GM12878 (cell line): ENCODE measurements at regions not wholly inside any gene's neighbourhood (a gene's known extent, or its start where the extent isn't known, plus 50 kb on each side); places are given as distances from the start of the nearest gene placed in this dataset.

ENCODE experiments used
- ATAC-seq: fragments of 200-7000 bp; cut with Tn5 transposase; 3 replicates; pipeline ENCODE4 v1.9.1; 2020; ENCODE audit warnings: mild to moderate bottlenecking, moderate library complexity
- BruUV-seq: library from RNA; stranded (reverse); fragments of 400-500 nt; replicated peaks from 2 replicates; lab custom pipeline; 2021; lab: Mats Ljungman, UMichigan
- CTCF ChIA-PET: fragments of 300-600 bp; sonication (Branson Sonifier 250); formaldehyde crosslinking; extraction: SDS; loops from one replicate; lab custom pipeline; 2021; ENCODE audit warnings: inconsistent platforms; lab: Yijun Ruan, JAX
- POLR2A ChIA-PET: fragments of 350-600 bp; formaldehyde crosslinking; extraction: SDS; loops from one replicate; lab custom pipeline; 2021; ENCODE audit warnings: inconsistent platforms; lab: Charles Lee
- RAD21 ChIA-PET: fragments of 300-600 bp; sonication (Branson Sonifier 250); formaldehyde crosslinking; loops from one replicate; lab custom pipeline; 2023; ENCODE audit warnings: antibody characterized with exemption; ENCODE audit not compliant: unreplicated experiment; lab: Charles Lee
- SMC1A ChIA-PET: fragments of 300-600 bp; sonication (Branson Sonifier 250); formaldehyde crosslinking; loops from one replicate; lab custom pipeline; 2023; ENCODE audit not compliant: unreplicated experiment, uncharacterized antibody; lab: Charles Lee
- DNase-seq: peaks from one replicate; pipeline ENCODE4 v3.0.0-alpha.2; 2011; ENCODE audit warnings: low read depth, low spot score
- FAIRE-seq: peaks from 3 replicates; lab custom pipeline; 2011; peaks lifted over from hg19 to GRCh38; lab: Jason Lieb, UNC
- H2AFZ ChIP-seq: 2 replicates; pipeline ENCODE4 v1.6.0; 2011; ENCODE audit warnings: low read depth, low read length, control low read depth; ENCODE audit not compliant: control insufficient read depth
- H3K27ac ChIP-seq: 2 replicates; pipeline ENCODE4 v1.5.1; 2011; ENCODE audit warnings: control low read depth; ENCODE audit not compliant: control insufficient read depth, insufficient read depth
- H3K27me3 ChIP-seq, 2 experiments: replicated peaks in 1 of 2; 2 replicates each; pipeline versions ENCODE4 v1.6.0 to v1.6.1; 2011; ENCODE audit warnings: low read length in 1 of 2; ENCODE audit not compliant: control insufficient read depth in 2 of 2, insufficient read depth in 2 of 2
- H3K36me3 ChIP-seq, 2 experiments: 2 replicates each; pipeline ENCODE4 v1.5.1; 2011; ENCODE audit warnings: low read length in 1 of 2; ENCODE audit not compliant: control insufficient read depth in 2 of 2, insufficient read depth in 2 of 2
- H3K4me1 ChIP-seq: 2 replicates; pipeline ENCODE4 v1.6.1; 2011; ENCODE audit warnings: mild to moderate bottlenecking, low read length, moderate library complexity, mixed read lengths; ENCODE audit not compliant: control insufficient read depth, insufficient read depth
- H3K4me2 ChIP-seq: 2 replicates; pipeline ENCODE4 v1.6.0; 2011; ENCODE audit warnings: control low read depth; ENCODE audit not compliant: control insufficient read depth, insufficient read depth
- H3K4me3 ChIP-seq: fragments of 200-600 bp; sonication (generic); 2 replicates; pipeline ENCODE4 v1.5.1; 2016
- H3K79me2 ChIP-seq: 2 replicates; pipeline ENCODE4 v1.6.0; 2011; ENCODE audit warnings: low read length; ENCODE audit not compliant: control insufficient read depth, insufficient read depth
- H3K9ac ChIP-seq: 2 replicates; pipeline ENCODE4 v1.8.0; 2011; ENCODE audit warnings: low read length, control low read depth, mixed read lengths; ENCODE audit not compliant: control insufficient read depth, insufficient read depth
- H3K9me3 ChIP-seq: replicated peaks from 3 replicates; pipeline ENCODE4 v1.5.1; 2011; ENCODE audit warnings: mild to moderate bottlenecking, low read length; ENCODE audit not compliant: control insufficient read depth, insufficient read depth
- H4K20me1 ChIP-seq: 2 replicates; pipeline ENCODE4 v1.6.0; 2011; ENCODE audit not compliant: control insufficient read depth, insufficient read depth
- BCL11A ChIP-seq: IDR thresholded peaks from 2 replicates; pipeline ENCODE4 v1.6.1; 2011; ENCODE audit warnings: low read depth, low read length
- BMI1 ChIP-seq: fragments of 450-650 bp; IDR thresholded peaks from 2 replicates; pipeline ENCODE4 v1.6.1; 2016; ENCODE audit warnings: mild to moderate bottlenecking, moderate library complexity, borderline replicate concordance
- CEBPB ChIP-seq, 2 experiments: fragments of 150-350 bp in 1 of 2; IDR thresholded peaks; 2 replicates each; pipeline ENCODE4 v1.6.1; 2012 to 2014; ENCODE audit warnings: low read depth in 2 of 2, low read length in 2 of 2, borderline replicate concordance in 1 of 2, inconsistent platforms in 1 of 2
- ESRRA ChIP-seq: IDR thresholded peaks from 2 replicates; pipeline ENCODE4 v1.6.1; 2012; ENCODE audit warnings: mild to moderate bottlenecking, low read length, improper control_type of control experiment
- JUNB ChIP-seq: IDR thresholded peaks from 2 replicates; pipeline ENCODE4 v1.6.1; 2016; ENCODE audit warnings: antibody characterized with exemption, mild to moderate bottlenecking
- NR2C1 ChIP-seq: fragments of 450-650 bp; IDR thresholded peaks from 2 replicates; pipeline ENCODE4 v1.6.1; 2017; ENCODE audit warnings: antibody characterized with exemption, mild to moderate bottlenecking, moderate library complexity
- POLR2A ChIP-seq: IDR thresholded peaks from 2 replicates; pipeline ENCODE4 v1.6.1; 2011; ENCODE audit warnings: low read depth, mild to moderate bottlenecking, low read length
- RAD21 ChIP-seq: IDR thresholded peaks from 2 replicates; pipeline ENCODE4 v1.6.1; 2011; ENCODE audit warnings: mild to moderate bottlenecking, low read depth, low read length, moderate library complexity; ENCODE audit not compliant: insufficient read depth
- SKIL ChIP-seq: fragments of 450-650 bp; IDR thresholded peaks from 2 replicates; pipeline ENCODE4 v1.6.1; 2017; ENCODE audit warnings: mild to moderate bottlenecking, low read depth, inconsistent platforms; ENCODE audit not compliant: poor library complexity, severe bottlenecking
- SMAD1 ChIP-seq: fragments of 450-650 bp; IDR thresholded peaks from 2 replicates; pipeline ENCODE4 v1.6.1; 2018; ENCODE audit warnings: mild to moderate bottlenecking, low read depth; ENCODE audit not compliant: partially characterized antibody
- SMC3 ChIP-seq: IDR thresholded peaks from 2 replicates; pipeline ENCODE4 v1.6.1; 2011; ENCODE audit warnings: low read length, improper control_type of control experiment, borderline replicate concordance
- SRF ChIP-seq, 2 experiments: IDR thresholded peaks; 2 replicates each; pipeline ENCODE4 v1.6.1; 2011; ENCODE audit warnings: low read depth in 2 of 2, low read length in 2 of 2, mild to moderate bottlenecking in 1 of 2, moderate library complexity in 1 of 2
- STAT1 ChIP-seq: fragments of 450-650 bp; conservative IDR thresholded peaks from 2 replicates; pipeline ENCODE4 v1.6.1; 2014; ENCODE audit warnings: antibody characterized with exemption, mild to moderate bottlenecking
- SUZ12 ChIP-seq: fragments of 200-600 bp; sonication (generic); IDR thresholded peaks from one replicate; pipeline ENCODE4 v1.6.1; 2018; ENCODE audit warnings: antibody characterized with exemption, mild to moderate bottlenecking; ENCODE audit not compliant: unreplicated experiment
- TBL1XR1 ChIP-seq: IDR thresholded peaks from 2 replicates; pipeline ENCODE4 v1.6.1; 2012; ENCODE audit warnings: low read depth, low read length, improper control_type of control experiment
- USF2 ChIP-seq: IDR thresholded peaks from 2 replicates; pipeline ENCODE4 v1.6.1; 2011; ENCODE audit warnings: low read depth, low read length, improper control_type of control experiment, borderline replicate concordance
- ZZZ3 ChIP-seq: IDR thresholded peaks from 2 replicates; pipeline ENCODE4 v1.6.1; 2011; ENCODE audit warnings: low read depth; ENCODE audit not compliant: control insufficient read depth, insufficient read length
- WGBS: methylation state at CpG from one replicate; pipeline ENCODE4 v1.1.6; 2016; ENCODE audit warnings: low lambda C conversion rate; ENCODE audit not compliant: insufficient replicate concordance, insufficient coverage; ENCODE audit errors: missing lambda C conversion rate; 5-methylcytosine and 5-hydroxymethylcytosine counted together
- in situ Hi-C: fragments of 300-500 bp; cut with MboI; formaldehyde crosslinking; loops from 9 replicates; pipeline ENCODE4 v1.14.3; 2018; ENCODE audit warnings: mixed read lengths
- intact Hi-C: fragments of 100-400 bp; cut with micrococcal nuclease; formaldehyde crosslinking; loops from one replicate; pipeline ENCODE4 v1.14.2; 2022; ENCODE audit not compliant: unreplicated experiment
- TF ChIP-seq, protein P1 (sequence below): IDR thresholded peaks from 2 replicates; pipeline ENCODE4 v1.6.1; 2011; ENCODE audit warnings: low read depth, mild to moderate bottlenecking, low read length, moderate library complexity, borderline replicate concordance; ENCODE audit errors: extremely low read depth

GRCh38 chr5:145158730-145159129 lies 676.4 kb downstream of the PRELID2 start:
- no peak for TF ChIP-seq JUNB
- TF ChIP-seq SRF (IDR thresholded peaks at IDR 0.05; ENCODE audit: low read depth in 2 of 2, low read length in 2 of 2), result no peak
- no peak for TF ChIP-seq POLR2A
- no peak for TF ChIP-seq STAT1
- TF ChIP-seq TBL1XR1, result no peak
- no peak for TF ChIP-seq ESRRA
- TF ChIP-seq CEBPB (IDR thresholded peaks at IDR 0.05; ENCODE audit: borderline replicate concordance in 1 of 2, low read depth in 2 of 2, low read length in 2 of 2), result no peak
- no peak for TF ChIP-seq SKIL
- TF ChIP-seq BMI1, result no peak
- TF ChIP-seq, protein P1, sequence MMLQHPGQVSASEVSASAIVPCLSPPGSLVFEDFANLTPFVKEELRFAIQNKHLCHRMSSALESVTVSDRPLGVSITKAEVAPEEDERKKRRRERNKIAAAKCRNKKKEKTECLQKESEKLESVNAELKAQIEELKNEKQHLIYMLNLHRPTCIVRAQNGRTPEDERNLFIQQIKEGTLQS, result no peak
- TF ChIP-seq SUZ12, result no peak
- no peak for TF ChIP-seq RAD21
- TF ChIP-seq SMC3, result no peak
- TF ChIP-seq NR2C1, result no peak
- no peak for TF ChIP-seq BCL11A
- no peak for TF ChIP-seq ZZZ3
- no peak for TF ChIP-seq USF2
- no peak for TF ChIP-seq SMAD1

More at GRCh38 chr5:145158730-145159129, 676.4 kb downstream of the PRELID2 start:
- RAD21 ChIA-PET, result no interaction called here
- CTCF ChIA-PET, result no interaction called here
- H4K20me1 ChIP-seq, result no peaks in the 10 kb centered on the region
- H3K27ac ChIP-seq, result no peak overlapping the region
- H3K79me2 ChIP-seq, result no peaks in the 10 kb centered on the region
- no TSS peak for BruUV-seq
- H3K4me1 ChIP-seq, result no peaks in the 10 kb centered on the region
- no peak overlapping the region for H3K4me2 ChIP-seq
- H3K27me3 ChIP-seq, result no peaks in the 10 kb centered on the region; a peak in 1 of 4 replicates
- DNase-seq (no peak), FAIRE-seq (no peak), ATAC-seq (no peak)
- in situ Hi-C loops, result no loop called here
- 16% methylated on average over 4 of the region's 4 CpGs for WGBS
- no peaks in the 10 kb centered on the region for H3K36me3 ChIP-seq
- POLR2A ChIA-PET, result no interaction called here
- no peak overlapping the region for H3K4me3 ChIP-seq
- no peak overlapping the region for H3K9ac ChIP-seq
- H2AFZ ChIP-seq, result no peak overlapping the region
- no peaks in the 10 kb centered on the region for H3K9me3 ChIP-seq
- intact Hi-C loops, result no loop called here
- SMC1A ChIA-PET, result interaction anchor here (0.6 to 0.7 kb wide), 2 partner anchors 27 to 614 kb away, joined by 3 to 4 read pairs; no protein-coding TSS in a partner anchor
